ENCODE measurements at regions not wholly inside any gene's neighbourhood (a gene's known extent, or its start where the extent isn't known, plus 50 kb on each side); places are given as distances from the start of the nearest gene placed in this dataset.

- TF ChIP-seq, protein P1, sequence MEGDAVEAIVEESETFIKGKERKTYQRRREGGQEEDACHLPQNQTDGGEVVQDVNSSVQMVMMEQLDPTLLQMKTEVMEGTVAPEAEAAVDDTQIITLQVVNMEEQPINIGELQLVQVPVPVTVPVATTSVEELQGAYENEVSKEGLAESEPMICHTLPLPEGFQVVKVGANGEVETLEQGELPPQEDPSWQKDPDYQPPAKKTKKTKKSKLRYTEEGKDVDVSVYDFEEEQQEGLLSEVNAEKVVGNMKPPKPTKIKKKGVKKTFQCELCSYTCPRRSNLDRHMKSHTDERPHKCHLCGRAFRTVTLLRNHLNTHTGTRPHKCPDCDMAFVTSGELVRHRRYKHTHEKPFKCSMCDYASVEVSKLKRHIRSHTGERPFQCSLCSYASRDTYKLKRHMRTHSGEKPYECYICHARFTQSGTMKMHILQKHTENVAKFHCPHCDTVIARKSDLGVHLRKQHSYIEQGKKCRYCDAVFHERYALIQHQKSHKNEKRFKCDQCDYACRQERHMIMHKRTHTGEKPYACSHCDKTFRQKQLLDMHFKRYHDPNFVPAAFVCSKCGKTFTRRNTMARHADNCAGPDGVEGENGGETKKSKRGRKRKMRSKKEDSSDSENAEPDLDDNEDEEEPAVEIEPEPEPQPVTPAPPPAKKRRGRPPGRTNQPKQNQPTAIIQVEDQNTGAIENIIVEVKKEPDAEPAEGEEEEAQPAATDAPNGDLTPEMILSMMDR (IDR thresholded peaks at IDR 0.05) = no peak
- no peak for ATAC-seq
Measured at GRCh38 chr10:36473122-36473521, 652.3 kb upstream of the ANKRD30A start.

GRCh38 chr10:36469585-36469984, 655.8 kb upstream of the ANKRD30A start:
- no peaks in the 10 kb centered on the region for H3K4me1 ChIP-seq
- no peaks in the 10 kb centered on the region for H3K36me3 ChIP-seq
- intact Hi-C loops (cut with DNase I) = no loop called here
- no peaks in the 10 kb centered on the region for H3K27me3 ChIP-seq
- no peak overlapping the region for H3K4me3 ChIP-seq
- no peaks in the 10 kb centered on the region for H3K9me3 ChIP-seq
- ATAC-seq (no peak), DNase-seq (no peak)
- TF ChIP-seq, protein P1 (IDR thresholded peaks at IDR 0.05) = no peak
- no peak overlapping the region for H3K27ac ChIP-seq

More at GRCh38 chr10:36473122-36473521, 652.3 kb upstream of the ANKRD30A start:
- Histone ChIP-seq H3K9me3 (no peaks in the 10 kb centered on the region), H3K4me1 (no peaks in the 10 kb centered on the region), H3K36me3 (no peaks in the 10 kb centered on the region), H3K27me3 (no peaks in the 10 kb centered on the region), H3K27ac (no peak overlapping the region), H3K4me3 (no peak overlapping the region)
- intact Hi-C loops (cut with DNase I) = no loop called here
- DNase-seq = no peak

DNA sequence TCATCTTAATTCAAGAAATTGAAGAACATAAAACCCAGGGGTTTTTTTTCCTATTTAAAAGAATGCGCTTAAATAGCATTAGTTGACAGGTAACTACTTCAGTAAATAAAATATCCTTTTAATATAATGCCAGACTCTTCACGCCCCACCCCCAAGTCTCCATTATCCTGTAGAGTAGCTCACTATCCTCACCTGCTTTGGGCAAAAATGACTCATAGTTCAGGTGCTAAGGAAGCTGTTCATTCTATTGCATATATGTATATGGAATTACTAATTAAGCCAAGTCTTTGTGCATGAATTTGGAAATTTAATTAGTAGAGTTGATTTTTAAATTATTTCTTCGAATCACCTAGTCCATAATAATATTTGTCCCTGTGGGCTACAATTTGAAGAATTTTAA, 656.8 kb upstream of the ANKRD30A start:
- Histone ChIP-seq H3K27me3 (no peaks in the 10 kb centered on the region), H3K27ac (no peak overlapping the region), H3K9me3 (no peaks in the 10 kb centered on the region), H3K4me3 (no peak overlapping the region), H3K4me1 (no peaks in the 10 kb centered on the region), H3K36me3 (no peaks in the 10 kb centered on the region)
- TF ChIP-seq, protein P1 (IDR thresholded peaks at IDR 0.05) = no peak
- no peak for ATAC-seq
- intact Hi-C loops (cut with DNase I) = no loop called here
- DNase-seq = no peak

- intact Hi-C loops (cut with DNase I) = no loop called here
- H3K27me3 ChIP-seq = no peaks in the 10 kb centered on the region
Measured at GRCh38 chr10:36465604-36466379, 659.6 kb upstream of the ANKRD30A start.

DNA sequence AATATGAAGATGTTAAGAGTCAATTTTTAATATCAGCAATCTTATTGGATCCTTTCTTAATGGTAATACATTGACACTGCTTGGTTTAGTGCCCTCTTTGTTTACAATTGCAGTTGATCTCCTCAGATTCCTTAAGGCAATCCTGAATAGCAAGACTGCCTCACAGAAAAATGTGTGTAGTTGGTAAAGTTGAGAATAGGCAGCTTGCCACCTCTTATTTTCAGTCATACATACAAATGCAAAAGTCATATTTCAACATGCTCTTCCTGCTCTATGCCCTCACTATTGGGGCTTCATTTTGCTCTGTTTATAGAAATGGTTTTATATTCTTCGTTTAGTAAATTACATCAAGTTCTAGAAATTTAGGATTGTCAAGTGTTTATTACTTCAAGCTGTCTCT, 661.1 kb upstream of the ANKRD30A start:
- Histone ChIP-seq H3K27me3 (no peaks in the 10 kb centered on the region), H3K27ac (no peak overlapping the region), H3K36me3 (no peaks in the 10 kb centered on the region), H3K9me3 (peaks cover 0 to 2% of the 10 kb centered on the region in 2 donors), H3K4me3 (no peak overlapping the region), H3K4me1 (no peaks in the 10 kb centered on the region)
- intact Hi-C loops (cut with DNase I) = no loop called here
- TF ChIP-seq, protein P1 (IDR thresholded peaks at IDR 0.05) = no peak
- DNase-seq (no peak), ATAC-seq (no peak)

More at GRCh38 chr10:36465604-36466379, 659.6 kb upstream of the ANKRD30A start:
- Histone ChIP-seq H3K4me1 (no peaks in the 10 kb centered on the region), H3K36me3 (no peaks in the 10 kb centered on the region), H3K27ac (no peak overlapping the region), H3K9me3 (no peaks in the 10 kb centered on the region), H3K4me3 (no peak overlapping the region)
- TF ChIP-seq, protein P1 (IDR thresholded peaks at IDR 0.05) = no peak
- DNase-seq (no peak), ATAC-seq (no peak)

Measured in left lung (tissue), 4 donors.